ENCODE measurements at regions not wholly inside any gene's neighbourhood (a gene's known extent, or its start where the extent isn't known, plus 50 kb on each side); places are given as distances from the start of the nearest gene placed in this dataset.

GRCh38 chr18:29512761-29513160 lies 1335.8 kb upstream of the CDH2 start:
- TF ChIP-seq EZH2 (IDR thresholded peaks at IDR 0.05; ENCODE audit: low read length, missing control alignments) (no peak), CTCF (conservative IDR thresholded peaks at IDR 0.05 in 1 of 2, IDR thresholded peaks at IDR 0.05 in 1 of 2; ENCODE audit: low read depth in 1 of 2, low read length in 2 of 2) (no peak)

Data from fibroblast of lung (primary cell).